SU-DHL-6 (cell line): ENCODE measurements at regions not wholly inside any gene's neighbourhood (a gene's known extent, or its start where the extent isn't known, plus 50 kb on each side); places are given as distances from the start of the nearest gene placed in this dataset.

Source experiments
- CTCF ChIP-seq: fragments of 200-600 bp; sonication (generic); IDR thresholded peaks from one replicate; pipeline ENCODE4 v1.5.1; 2017; ENCODE audit warnings: antibody characterized with exemption, mild to moderate bottlenecking, low read length, moderate library complexity; ENCODE audit not compliant: insufficient read depth, poor library complexity, severe bottlenecking
- EZH2phosphoT487 ChIP-seq: fragments of 200-600 bp; sonication (generic), shearing (Covaris generic); conservative IDR thresholded peaks from 2 replicates; pipeline ENCODE4 v1.6.1; 2018; ENCODE audit warnings: mild to moderate bottlenecking, antibody characterized with exemption, low read length, moderate library complexity, mixed read lengths

- TF ChIP-seq CTCF (no peak), EZH2phosphoT487 (no peak)
Measured at GRCh38 chr5:136661026-136661425, 295.7 kb upstream of the TRPC7 start.
